ENCODE measurements at regions not wholly inside any gene's neighbourhood (a gene's known extent, or its start where the extent isn't known, plus 50 kb on each side); places are given as distances from the start of the nearest gene placed in this dataset.

DNA sequence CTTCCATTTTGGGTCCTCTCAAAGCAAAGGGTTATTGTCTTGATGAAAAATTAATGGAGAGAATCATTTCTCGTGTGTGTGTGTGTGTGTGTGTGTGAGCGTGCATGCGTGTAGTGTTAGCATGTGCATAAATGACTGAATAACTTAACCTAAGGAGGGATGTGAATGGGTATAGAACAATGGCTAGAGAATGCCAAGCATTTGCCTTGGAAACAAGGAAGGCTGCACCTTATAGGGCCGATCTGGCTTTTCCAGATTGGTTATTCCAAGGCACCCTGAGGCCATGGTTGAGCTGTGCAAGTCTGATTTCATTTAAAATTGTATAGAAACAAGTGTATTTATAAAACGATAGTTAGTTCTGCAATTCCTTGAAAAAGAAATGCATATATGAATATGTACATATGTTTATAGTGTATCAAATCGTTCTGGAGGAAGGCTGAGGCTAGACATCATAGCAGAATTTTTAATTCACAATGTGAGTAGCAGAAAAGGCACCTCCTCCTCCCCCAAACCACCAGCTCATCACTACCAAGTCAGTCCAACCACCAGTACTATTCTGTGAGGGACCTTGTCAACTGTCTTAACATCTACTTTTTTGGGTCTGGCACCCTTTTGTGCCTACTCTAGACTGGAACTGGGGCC is 322.7 kb upstream of the ISX start:
- H3K9me3 ChIP-seq (ENCODE audit: control insufficient read depth, low read depth, low read length): no peaks in the 10 kb centered on the region
- H3K9me1 ChIP-seq (ENCODE audit: control insufficient read depth, extremely low read depth, insufficient read depth, low read length): no peaks in the 10 kb centered on the region
- H3K27ac ChIP-seq (ENCODE audit: control insufficient read depth, insufficient read depth, low read length): no peak overlapping the region
- no peaks in the 10 kb centered on the region for H4K20me1 ChIP-seq (ENCODE audit: control insufficient read depth, extremely low read depth, insufficient read depth, low read length)
- dilution Hi-C loops (cut with MboI; ENCODE audit: extremely low pct_ligation_motif_present, low sequenced_read_pairs): no loop called here
- H3K4me3 ChIP-seq (ENCODE audit: control insufficient read depth in 2 of 3, extremely low read depth in 1 of 3, insufficient read depth in 2 of 3, low read depth in 1 of 3, low read length in 3 of 3): no peak overlapping the region
- H3K36me3 ChIP-seq (ENCODE audit: control insufficient read depth in 2 of 2, extremely low read depth in 1 of 2, insufficient read depth in 2 of 2, low read length in 2 of 2): no peaks in the 10 kb centered on the region
- no peak overlapping the region for H3K9ac ChIP-seq (ENCODE audit: control insufficient read depth, extremely low read depth, insufficient read depth, low read length)
- H3K4me2 ChIP-seq (ENCODE audit: control insufficient read depth, extremely low read depth, insufficient read depth, low read depth, low read length): no peak overlapping the region
- H3K79me2 ChIP-seq (ENCODE audit: control insufficient read depth, insufficient read depth, low read length): no peaks in the 10 kb centered on the region
- FAIRE-seq (no peak), DNase-seq (ENCODE audit: low read depth, low spot score) (no peak)
- H3K27me3 ChIP-seq (ENCODE audit: control insufficient read depth, extremely low read depth, insufficient read depth, low read length): no peaks in the 10 kb centered on the region
- H2AFZ ChIP-seq (ENCODE audit: control insufficient read depth, low read length): no peak overlapping the region
- no peaks in the 10 kb centered on the region for H3K4me1 ChIP-seq (ENCODE audit: control insufficient read depth, extremely low read depth, insufficient read depth, low read length)
- TF ChIP-seq, protein P1, sequence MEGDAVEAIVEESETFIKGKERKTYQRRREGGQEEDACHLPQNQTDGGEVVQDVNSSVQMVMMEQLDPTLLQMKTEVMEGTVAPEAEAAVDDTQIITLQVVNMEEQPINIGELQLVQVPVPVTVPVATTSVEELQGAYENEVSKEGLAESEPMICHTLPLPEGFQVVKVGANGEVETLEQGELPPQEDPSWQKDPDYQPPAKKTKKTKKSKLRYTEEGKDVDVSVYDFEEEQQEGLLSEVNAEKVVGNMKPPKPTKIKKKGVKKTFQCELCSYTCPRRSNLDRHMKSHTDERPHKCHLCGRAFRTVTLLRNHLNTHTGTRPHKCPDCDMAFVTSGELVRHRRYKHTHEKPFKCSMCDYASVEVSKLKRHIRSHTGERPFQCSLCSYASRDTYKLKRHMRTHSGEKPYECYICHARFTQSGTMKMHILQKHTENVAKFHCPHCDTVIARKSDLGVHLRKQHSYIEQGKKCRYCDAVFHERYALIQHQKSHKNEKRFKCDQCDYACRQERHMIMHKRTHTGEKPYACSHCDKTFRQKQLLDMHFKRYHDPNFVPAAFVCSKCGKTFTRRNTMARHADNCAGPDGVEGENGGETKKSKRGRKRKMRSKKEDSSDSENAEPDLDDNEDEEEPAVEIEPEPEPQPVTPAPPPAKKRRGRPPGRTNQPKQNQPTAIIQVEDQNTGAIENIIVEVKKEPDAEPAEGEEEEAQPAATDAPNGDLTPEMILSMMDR (optimal IDR thresholded peaks at IDR 0.05 in 1 of 3, IDR thresholded peaks at IDR 0.05 in 1 of 3, conservative IDR thresholded peaks at IDR 0.05 in 1 of 3; ENCODE audit: extremely low read depth in 1 of 3, insufficient read depth in 2 of 3, low read length in 3 of 3): no peak
- no peak for TF ChIP-seq EZH2 (IDR thresholded peaks at IDR 0.05; ENCODE audit: low read length)

DNA sequence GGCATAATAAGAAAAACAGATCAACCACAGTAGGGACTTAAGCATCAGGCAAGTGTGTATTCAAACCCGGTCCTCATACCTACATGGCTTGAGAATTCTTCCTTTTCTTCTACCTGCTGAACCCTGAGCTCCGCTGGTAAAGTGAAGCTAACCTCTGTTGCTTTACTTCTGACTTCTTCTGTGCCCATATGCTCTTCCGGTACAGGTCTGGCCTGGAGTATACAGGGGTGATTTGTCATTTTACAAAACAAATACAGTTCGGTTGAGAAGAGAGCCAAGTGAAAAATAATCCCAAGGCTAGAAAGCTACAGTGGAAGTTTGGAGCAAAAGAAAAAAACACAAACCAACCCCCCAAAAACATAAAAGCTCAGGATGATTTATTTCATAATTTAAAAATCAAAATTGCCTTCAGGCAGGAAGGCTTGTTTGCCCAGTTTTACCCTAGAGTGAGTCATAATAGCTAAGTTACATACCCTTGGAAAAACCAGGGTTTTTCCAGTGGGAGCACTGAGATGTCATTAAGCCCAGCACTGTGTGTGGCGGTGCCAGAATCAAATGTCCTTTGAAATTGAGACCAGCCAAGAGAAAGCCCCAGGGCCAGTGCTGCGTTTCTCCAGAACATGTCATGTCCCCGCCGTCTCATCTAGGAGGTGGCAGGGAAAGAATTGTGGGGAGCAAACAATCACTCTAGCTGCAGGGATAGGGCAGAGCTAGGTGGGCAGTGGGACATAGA is 305.5 kb upstream of the ISX start:
- no peak overlapping the region for H3K27ac ChIP-seq (ENCODE audit: control insufficient read depth, insufficient read depth, low read length)
- DNase-seq (ENCODE audit: low read depth, low spot score): no peak
- H4K20me1 ChIP-seq (ENCODE audit: control insufficient read depth, extremely low read depth, insufficient read depth, low read length): no peaks in the 10 kb centered on the region
- no peaks in the 10 kb centered on the region for H3K27me3 ChIP-seq (ENCODE audit: control insufficient read depth, extremely low read depth, insufficient read depth, low read length)
- H3K4me3 ChIP-seq (ENCODE audit: control insufficient read depth in 2 of 3, extremely low read depth in 1 of 3, insufficient read depth in 2 of 3, low read depth in 1 of 3, low read length in 3 of 3): no peak overlapping the region
- peak overlapping the region; percentile 11 for H3K4me2 ChIP-seq (ENCODE audit: control insufficient read depth, extremely low read depth, insufficient read depth, low read depth, low read length)
- no peaks in the 10 kb centered on the region for H3K9me3 ChIP-seq (ENCODE audit: control insufficient read depth, low read depth, low read length)
- TF ChIP-seq EZH2 (IDR thresholded peaks at IDR 0.05; ENCODE audit: low read length): no peak
- TF ChIP-seq, protein P1 (optimal IDR thresholded peaks at IDR 0.05 in 1 of 3, IDR thresholded peaks at IDR 0.05 in 1 of 3, conservative IDR thresholded peaks at IDR 0.05 in 1 of 3; ENCODE audit: extremely low read depth in 1 of 3, insufficient read depth in 2 of 3, low read length in 3 of 3): no peak
- H3K9me1 ChIP-seq (ENCODE audit: control insufficient read depth, extremely low read depth, insufficient read depth, low read length): no peaks in the 10 kb centered on the region
- H3K9ac ChIP-seq (ENCODE audit: control insufficient read depth, extremely low read depth, insufficient read depth, low read length): no peak overlapping the region
- no peak for FAIRE-seq
- H3K36me3 ChIP-seq (ENCODE audit: control insufficient read depth in 2 of 2, extremely low read depth in 1 of 2, insufficient read depth in 2 of 2, low read length in 2 of 2): no peaks in the 10 kb centered on the region
- H3K4me1 ChIP-seq (ENCODE audit: control insufficient read depth, extremely low read depth, insufficient read depth, low read length): peaks cover 9% of the 10 kb centered on the region
- H3K79me2 ChIP-seq (ENCODE audit: control insufficient read depth, insufficient read depth, low read length): no peaks in the 10 kb centered on the region
- no peak overlapping the region for H2AFZ ChIP-seq (ENCODE audit: control insufficient read depth, low read length)
- dilution Hi-C loops (cut with MboI; ENCODE audit: extremely low pct_ligation_motif_present, low sequenced_read_pairs): no loop called here

Measured in keratinocyte (primary cell).